ENCODE measurements at regions not wholly inside any gene's neighbourhood (a gene's known extent, or its start where the extent isn't known, plus 50 kb on each side); places are given as distances from the start of the nearest gene placed in this dataset.
"Not testable (repeated sequence)": the region's sequence is repeated elsewhere in the genome, so short reads cannot be mapped to it uniquely, and the experiment has no call there.

DNA sequence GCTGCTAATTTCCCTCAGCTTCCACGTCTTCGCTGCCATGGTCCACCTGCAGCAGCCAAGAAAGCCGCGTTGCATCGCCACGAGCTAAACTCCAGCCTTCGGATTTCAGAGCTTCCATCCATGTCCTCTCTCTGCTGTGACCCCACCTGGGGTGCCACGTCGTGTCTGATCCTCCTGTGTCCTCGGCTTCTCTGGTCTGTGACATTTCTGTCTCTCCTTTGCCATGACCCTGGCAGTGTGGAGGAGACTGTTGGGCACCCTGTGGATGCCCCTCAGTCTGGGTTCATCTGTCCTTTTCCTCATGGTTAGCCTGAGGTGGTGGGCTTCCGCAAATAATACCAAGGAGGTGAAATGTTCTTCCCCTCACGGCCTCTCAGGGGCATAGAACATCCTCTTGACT is 106.8 kb downstream of the RTP5 start:
- TF ChIP-seq ZNF274 (IDR thresholded peaks at IDR 0.05; ENCODE audit: low read depth, low read length), result no peak

DNA sequence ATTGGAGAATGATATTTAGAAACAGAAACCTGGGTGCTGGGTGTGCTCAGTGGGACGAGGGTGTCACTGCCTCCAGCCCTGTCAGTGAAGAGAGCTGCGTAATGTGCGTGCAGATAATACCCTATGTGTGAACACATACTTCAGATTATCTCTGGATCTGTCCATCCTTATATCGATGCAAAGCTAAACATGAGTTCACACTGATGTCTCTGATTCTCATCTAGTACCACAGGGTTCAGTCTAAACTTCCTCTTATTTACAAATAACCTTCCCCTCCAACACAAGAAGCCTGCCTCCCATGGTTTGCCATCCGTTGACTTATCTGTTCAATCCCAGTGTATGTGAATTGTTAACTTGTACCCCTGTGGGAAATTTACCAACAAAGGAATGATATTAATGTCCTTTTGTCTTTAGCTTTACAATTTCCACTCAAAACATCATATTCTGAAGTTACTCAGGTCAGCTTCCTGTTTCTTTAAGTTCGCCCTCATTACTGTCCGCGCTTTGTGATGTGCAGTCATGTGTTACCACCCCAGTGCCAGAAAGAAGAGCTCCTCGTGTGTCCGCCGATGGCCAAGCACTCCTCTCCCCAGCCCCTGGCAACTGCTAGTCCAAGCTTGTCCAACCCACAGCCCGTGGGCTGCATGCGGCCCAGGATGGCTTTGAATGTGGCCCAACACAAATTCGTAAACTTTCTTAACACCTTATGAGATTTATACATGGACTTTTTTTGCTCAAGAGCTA is 108.2 kb downstream of the RTP5 start:
- TF ChIP-seq ZNF274 (IDR thresholded peaks at IDR 0.05; ENCODE audit: low read depth, low read length), result no peak
- H3K4me3 ChIP-seq (ENCODE audit: low read length), result no peak overlapping the region

More for the DNA sequence above, 106.8 kb downstream of the RTP5 start:
- no peak overlapping the region for H3K4me3 ChIP-seq (ENCODE audit: low read length)

GRCh38 chr2:241978670-241979069 is 109.1 kb downstream of the RTP5 start:
- no peak overlapping the region for H3K4me3 ChIP-seq (ENCODE audit: low read length)
- no peak for TF ChIP-seq ZNF274 (IDR thresholded peaks at IDR 0.05; ENCODE audit: low read depth, low read length)

GRCh38 chr2:241980193-241980592 is 110.7 kb downstream of the RTP5 start:
- TF ChIP-seq ZNF274 (IDR thresholded peaks at IDR 0.05; ENCODE audit: low read depth, low read length), result no peak

DNA sequence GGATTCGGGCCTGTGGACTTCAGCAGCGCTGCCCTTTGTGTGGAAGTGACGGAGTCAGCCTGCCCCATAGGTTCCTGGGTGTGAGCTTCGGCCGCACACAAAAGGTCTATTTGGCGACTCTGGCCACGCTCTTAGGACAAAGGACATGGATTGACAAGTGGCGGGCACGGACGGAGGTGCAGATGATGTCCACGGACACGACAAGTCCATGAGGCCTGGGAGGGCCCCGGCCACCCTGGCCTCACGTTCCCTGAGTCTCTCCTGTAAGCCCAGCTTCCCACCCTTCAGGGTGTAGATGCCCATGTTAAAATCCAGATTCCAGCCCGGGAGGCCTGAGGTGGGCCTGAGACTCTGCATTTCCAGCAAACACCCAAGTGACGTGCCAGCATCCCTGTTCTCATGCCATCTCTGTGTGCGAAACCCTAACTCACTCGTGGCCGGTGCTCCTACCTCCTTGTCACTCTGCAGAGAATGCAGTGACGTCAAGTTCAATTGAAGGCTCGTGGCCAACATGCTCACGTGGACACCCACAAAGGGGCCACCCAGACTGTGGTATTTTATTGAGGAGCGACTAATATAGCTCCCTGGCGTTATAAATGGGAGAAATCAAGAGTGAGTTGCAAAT is 111.7 kb downstream of the RTP5 start:
- H3K4me3 ChIP-seq (ENCODE audit: low read length), result no peak overlapping the region
- TF ChIP-seq ZNF274 (IDR thresholded peaks at IDR 0.05; ENCODE audit: low read depth, low read length), result no peak

More at GRCh38 chr2:241980193-241980592, 110.7 kb downstream of the RTP5 start:
- no peak overlapping the region for H3K4me3 ChIP-seq (ENCODE audit: low read length)

- TF ChIP-seq ZNF274 (IDR thresholded peaks at IDR 0.05; ENCODE audit: low read depth, low read length), result no peak
- no peak overlapping the region for H3K4me3 ChIP-seq (ENCODE audit: low read length)
Observed at GRCh38 chr2:241982706-241983570, 113.4 kb downstream of the RTP5 start.

DNA sequence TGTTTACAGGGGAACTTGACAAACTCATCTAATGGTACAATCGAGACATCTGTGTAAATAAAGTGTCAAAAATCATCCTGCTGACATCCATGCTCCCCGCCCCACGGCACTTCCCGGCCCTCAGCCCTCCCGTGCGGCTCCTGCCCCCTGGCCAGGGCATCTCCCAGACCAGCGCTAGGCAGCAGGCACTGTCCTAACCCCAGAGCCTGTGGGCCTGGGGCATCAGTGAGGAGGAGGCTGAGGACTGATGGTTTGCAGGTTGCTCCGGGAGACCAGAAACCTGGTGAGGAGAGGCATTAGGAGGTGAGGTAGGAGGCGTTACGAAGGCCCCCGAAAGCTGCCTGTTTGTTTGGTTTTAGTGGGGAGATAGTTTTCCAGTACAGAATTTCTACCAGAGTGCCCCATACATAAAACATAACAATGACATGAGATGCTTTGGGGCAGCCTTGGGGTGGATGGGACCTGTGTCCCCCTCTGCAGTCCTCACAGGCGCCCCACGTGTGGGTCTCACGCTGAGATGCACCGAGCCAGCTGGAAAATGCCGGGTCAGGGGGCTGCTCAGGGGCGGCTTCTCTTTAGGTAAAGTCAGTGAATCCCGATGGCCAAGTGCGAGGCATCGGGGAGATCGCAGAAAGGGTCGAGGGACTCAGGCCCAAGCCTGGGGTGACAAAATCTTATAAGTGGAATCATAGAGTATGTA is 114.2 kb downstream of the RTP5 start:
- H3K4me3 ChIP-seq (ENCODE audit: low read length), result no peak overlapping the region
- TF ChIP-seq ZNF274 (IDR thresholded peaks at IDR 0.05; ENCODE audit: low read depth, low read length), result no peak

DNA sequence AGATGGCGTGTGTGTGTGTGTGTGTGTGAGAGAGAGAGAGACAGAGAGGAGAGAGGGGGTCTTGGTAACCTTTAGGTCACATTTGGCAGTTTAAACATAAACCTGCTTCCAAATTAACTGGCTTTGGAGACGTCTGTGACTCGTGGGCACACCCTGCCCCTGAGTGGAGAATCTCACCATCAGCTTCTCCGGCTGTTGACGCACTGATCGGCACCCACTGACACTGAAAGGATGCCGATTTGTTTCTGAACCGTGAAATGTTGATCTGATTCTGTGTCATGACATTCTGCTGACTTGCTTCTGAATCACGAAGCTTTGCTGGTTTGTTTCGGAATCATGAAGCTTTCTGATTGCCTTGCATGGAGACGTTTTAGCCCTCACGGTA is 114.7 kb downstream of the RTP5 start:
- no peak overlapping the region for H3K4me3 ChIP-seq (ENCODE audit: low read length)
- no peak for TF ChIP-seq ZNF274 (IDR thresholded peaks at IDR 0.05; ENCODE audit: low read depth, low read length)

DNA sequence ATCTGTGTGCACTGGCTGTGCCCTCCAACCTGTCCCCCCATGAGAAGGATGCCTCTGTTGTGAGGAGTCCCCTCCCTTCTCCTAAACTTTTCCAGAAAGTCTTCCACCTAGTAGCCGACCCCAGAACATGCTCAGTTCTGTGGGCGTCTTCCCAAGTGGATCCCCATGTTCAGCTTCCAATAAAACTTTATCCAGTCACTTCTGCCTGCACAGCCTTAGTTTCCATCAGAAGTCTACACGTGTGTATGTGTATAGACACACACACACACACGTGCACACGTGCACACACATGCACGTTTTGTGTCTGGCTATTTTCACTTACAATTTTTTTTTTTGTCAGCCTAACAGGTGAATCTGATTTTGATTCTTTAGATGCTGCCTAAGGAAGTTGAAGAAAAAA is 115.1 kb downstream of the RTP5 start:
- TF ChIP-seq ZNF274 (IDR thresholded peaks at IDR 0.05; ENCODE audit: low read depth, low read length), result no peak
- no peak overlapping the region for H3K4me3 ChIP-seq (ENCODE audit: low read length)

GRCh38 chr2:241985161-241985985 is 115.8 kb downstream of the RTP5 start:
- not testable (repeated sequence) for H3K4me3 ChIP-seq (ENCODE audit: low read length)

DNA sequence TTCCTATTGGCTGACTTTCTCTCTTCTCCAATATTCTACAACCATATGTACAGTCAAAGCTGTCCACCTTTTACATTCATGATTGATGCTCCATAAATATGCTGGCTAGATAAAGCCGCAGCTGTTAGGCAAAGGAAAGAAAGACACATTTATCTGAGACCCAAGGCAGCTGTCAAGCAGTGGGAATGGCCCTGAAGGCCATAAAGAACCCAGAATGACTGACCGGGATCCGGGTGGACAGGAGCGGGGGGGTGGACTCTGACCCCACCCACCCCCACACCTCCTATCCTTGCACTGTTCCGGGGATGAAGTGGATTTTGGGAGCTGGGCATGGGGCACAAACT is 116.4 kb downstream of the RTP5 start:
- no peak overlapping the region for H3K4me3 ChIP-seq (ENCODE audit: low read length)
- TF ChIP-seq ZNF274 (IDR thresholded peaks at IDR 0.05; ENCODE audit: low read depth, low read length), result no peak

GRCh38 chr2:241986836-241987641 is 117.5 kb downstream of the RTP5 start:
- no peak overlapping the region for H3K4me3 ChIP-seq (ENCODE audit: low read length)
- TF ChIP-seq ZNF274 (IDR thresholded peaks at IDR 0.05; ENCODE audit: low read depth, low read length), result no peak

- no peak overlapping the region for H3K4me3 ChIP-seq (ENCODE audit: low read length)
- no peak for TF ChIP-seq ZNF274 (IDR thresholded peaks at IDR 0.05; ENCODE audit: low read depth, low read length)
Observed at GRCh38 chr2:241987726-241988125, 118.2 kb downstream of the RTP5 start.

All from GM08714 (cell line).